GM12892 (cell line): ENCODE measurements at regions not wholly inside any gene's neighbourhood (a gene's known extent, or its start where the extent isn't known, plus 50 kb on each side); places are given as distances from the start of the nearest gene placed in this dataset.

Experiments used
- POLR2A ChIP-seq: IDR thresholded peaks from 2 replicates; pipeline ENCODE4 v1.6.1; 2011; ENCODE audit warnings: low read depth, low read length, control low read depth
- POLR2AphosphoS5 ChIP-seq: IDR thresholded peaks from 2 replicates; pipeline ENCODE4 v1.6.1; 2011; ENCODE audit warnings: low read depth, low read length, control low read depth
- TAF1 ChIP-seq: IDR thresholded peaks from 2 replicates; pipeline ENCODE4 v1.6.1; 2011; ENCODE audit warnings: low read depth, mild to moderate bottlenecking, control low read depth, low read length, borderline replicate concordance

DNA sequence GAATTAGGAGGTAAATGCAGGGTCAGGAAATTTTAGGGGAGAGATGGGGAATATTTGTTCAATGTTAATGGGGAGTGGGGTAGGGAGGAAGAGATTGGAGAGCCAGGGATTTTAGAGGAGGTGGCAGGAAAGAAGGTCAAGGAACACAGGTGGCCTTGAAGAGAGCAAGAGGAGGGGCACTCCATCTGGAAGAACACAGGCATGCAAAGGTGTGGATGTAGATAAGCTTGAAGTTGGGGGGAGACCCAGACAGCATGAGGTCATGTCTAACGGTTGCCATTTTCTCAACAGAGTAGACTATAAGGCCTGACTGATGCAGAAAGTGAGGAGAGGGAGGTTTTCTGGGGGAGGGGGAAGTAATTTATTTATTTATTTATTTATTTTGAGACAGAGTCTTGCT lies 77.5 kb downstream of the MAIP1 start:
- TF ChIP-seq POLR2A (no peak), POLR2AphosphoS5 (no peak), TAF1 (no peak)
